ENCODE measurements at regions not wholly inside any gene's neighbourhood (a gene's known extent, or its start where the extent isn't known, plus 50 kb on each side); places are given as distances from the start of the nearest gene placed in this dataset.

DNA sequence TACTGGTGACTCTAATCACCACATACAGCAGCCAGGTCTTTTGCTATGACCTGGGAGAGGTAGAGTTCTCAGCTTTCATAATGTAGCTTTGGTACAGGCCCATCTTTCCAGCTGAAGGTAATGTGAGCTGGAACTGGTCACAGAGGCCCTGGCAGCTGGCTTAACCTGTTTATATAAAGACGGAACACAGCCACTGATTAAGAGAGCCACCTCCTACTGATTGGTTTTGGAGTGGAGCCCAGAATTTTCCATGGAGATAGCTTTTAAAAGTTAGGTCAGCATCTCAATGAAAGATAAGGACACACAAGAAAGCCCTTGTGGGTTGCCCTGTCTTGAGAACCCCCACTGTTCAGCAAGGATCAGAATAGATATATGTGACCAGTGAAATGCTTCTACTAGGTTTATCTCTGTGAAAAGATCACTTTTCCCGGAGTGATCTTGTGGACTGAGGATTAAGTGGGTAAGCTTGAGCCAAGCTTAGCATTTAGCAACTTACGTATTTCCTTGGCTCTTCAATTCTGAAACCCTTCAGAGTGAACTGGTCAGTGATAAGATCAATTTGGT lies 213.7 kb upstream of the CITED2 start (continued):
- TF ChIP-seq ZNF41 (CRISPR knock-in tag; conservative IDR thresholded peaks at IDR 0.05) (no peak), MYC (IDR thresholded peaks at IDR 0.05; ENCODE audit: low read depth, low read length) (no peak), MYC (CRISPR knock-in tag; IDR thresholded peaks at IDR 0.05; ENCODE audit: borderline replicate concordance, low read depth) (no peak), XRCC5 (IDR thresholded peaks at IDR 0.05; ENCODE audit: low read depth, low read length) (no peak), CBFA2T3 (IDR thresholded peaks at IDR 0.05) (peak; percentile 30; the same call in 1 of the 2 replicates), FOSL1 (tag; conservative IDR thresholded peaks at IDR 0.05) (peak; percentile 31; the same call in 1 of the 2 replicates), PHB2 (IDR thresholded peaks at IDR 0.05; ENCODE audit: low read depth) (no peak), PTBP1 (IDR thresholded peaks at IDR 0.05; ENCODE audit: low read depth, low read length) (no peak), KDM4B (IDR thresholded peaks at IDR 0.05; ENCODE audit: borderline replicate concordance in 2 of 2, low read depth in 1 of 2) (no peak), ZNF124 (CRISPR knock-in tag; IDR thresholded peaks at IDR 0.05) (no peak), BCL6 (CRISPR knock-in tag; IDR thresholded peaks at IDR 0.05) (no peak), ZNF766 (CRISPR knock-in tag; conservative IDR thresholded peaks at IDR 0.05) (0 out of 2 replicates have a peak, but pooled peaks have one; percentile 29), POLR2G (IDR thresholded peaks at IDR 0.05; ENCODE audit: low read depth, low read length) (no peak), ASH1L (IDR thresholded peaks at IDR 0.05; ENCODE audit: borderline replicate concordance, low read depth, partially characterized antibody) (no peak), MYNN (IDR thresholded peaks at IDR 0.05) (peak; percentile 76), MYNN (CRISPR knock-in tag; IDR thresholded peaks at IDR 0.05) (no peak), ZNF644 (tag; IDR thresholded peaks at IDR 0.05; ENCODE audit: low read depth) (no peak), ZNF212 (CRISPR knock-in tag; IDR thresholded peaks at IDR 0.05) (no peak), EHMT2 (IDR thresholded peaks at IDR 0.05) (no peak), TCF3 (CRISPR knock-in tag; IDR thresholded peaks at IDR 0.05) (peak; percentile 31), NFRKB (IDR thresholded peaks at IDR 0.05; ENCODE audit: low read depth) (no peak), FOXA1 (IDR thresholded peaks at IDR 0.05; ENCODE audit: borderline replicate concordance) (no peak), RAD21 (CRISPR knock-in tag; conservative IDR thresholded peaks at IDR 0.05 in 1 of 2, IDR thresholded peaks at IDR 0.05 in 1 of 2) (peak in 1 of 2 experiments; percentile 18; a peak in 1 of 4 replicates), TEAD1 (CRISPR knock-in tag; IDR thresholded peaks at IDR 0.05) (no peak)
- TF ChIP-seq, protein P1, sequence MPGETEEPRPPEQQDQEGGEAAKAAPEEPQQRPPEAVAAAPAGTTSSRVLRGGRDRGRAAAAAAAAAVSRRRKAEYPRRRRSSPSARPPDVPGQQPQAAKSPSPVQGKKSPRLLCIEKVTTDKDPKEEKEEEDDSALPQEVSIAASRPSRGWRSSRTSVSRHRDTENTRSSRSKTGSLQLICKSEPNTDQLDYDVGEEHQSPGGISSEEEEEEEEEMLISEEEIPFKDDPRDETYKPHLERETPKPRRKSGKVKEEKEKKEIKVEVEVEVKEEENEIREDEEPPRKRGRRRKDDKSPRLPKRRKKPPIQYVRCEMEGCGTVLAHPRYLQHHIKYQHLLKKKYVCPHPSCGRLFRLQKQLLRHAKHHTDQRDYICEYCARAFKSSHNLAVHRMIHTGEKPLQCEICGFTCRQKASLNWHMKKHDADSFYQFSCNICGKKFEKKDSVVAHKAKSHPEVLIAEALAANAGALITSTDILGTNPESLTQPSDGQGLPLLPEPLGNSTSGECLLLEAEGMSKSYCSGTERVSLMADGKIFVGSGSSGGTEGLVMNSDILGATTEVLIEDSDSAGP (CRISPR knock-in tag; IDR thresholded peaks at IDR 0.05), result no peak
- TF ChIP-seq, protein P2, sequence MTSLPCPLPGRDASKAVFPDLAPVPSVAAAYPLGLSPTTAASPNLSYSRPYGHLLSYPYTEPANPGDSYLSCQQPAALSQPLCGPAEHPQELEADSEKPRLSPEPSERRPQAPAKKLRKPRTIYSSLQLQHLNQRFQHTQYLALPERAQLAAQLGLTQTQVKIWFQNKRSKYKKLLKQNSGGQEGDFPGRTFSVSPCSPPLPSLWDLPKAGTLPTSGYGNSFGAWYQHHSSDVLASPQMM (CRISPR knock-in tag; IDR thresholded peaks at IDR 0.05), result no peak
- TF ChIP-seq, protein P3, sequence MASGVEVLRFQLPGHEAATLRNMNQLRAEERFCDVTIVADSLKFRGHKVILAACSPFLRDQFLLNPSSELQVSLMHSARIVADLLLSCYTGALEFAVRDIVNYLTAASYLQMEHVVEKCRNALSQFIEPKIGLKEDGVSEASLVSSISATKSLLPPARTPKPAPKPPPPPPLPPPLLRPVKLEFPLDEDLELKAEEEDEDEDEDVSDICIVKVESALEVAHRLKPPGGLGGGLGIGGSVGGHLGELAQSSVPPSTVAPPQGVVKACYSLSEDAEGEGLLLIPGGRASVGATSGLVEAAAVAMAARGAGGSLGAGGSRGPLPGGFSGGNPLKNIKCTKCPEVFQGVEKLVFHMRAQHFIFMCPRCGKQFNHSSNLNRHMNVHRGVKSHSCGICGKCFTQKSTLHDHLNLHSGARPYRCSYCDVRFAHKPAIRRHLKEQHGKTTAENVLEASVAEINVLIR (CRISPR knock-in tag; IDR thresholded peaks at IDR 0.05), result peak; percentile 43; the same call in 1 of the 2 replicates
- TF ChIP-seq, protein P4, sequence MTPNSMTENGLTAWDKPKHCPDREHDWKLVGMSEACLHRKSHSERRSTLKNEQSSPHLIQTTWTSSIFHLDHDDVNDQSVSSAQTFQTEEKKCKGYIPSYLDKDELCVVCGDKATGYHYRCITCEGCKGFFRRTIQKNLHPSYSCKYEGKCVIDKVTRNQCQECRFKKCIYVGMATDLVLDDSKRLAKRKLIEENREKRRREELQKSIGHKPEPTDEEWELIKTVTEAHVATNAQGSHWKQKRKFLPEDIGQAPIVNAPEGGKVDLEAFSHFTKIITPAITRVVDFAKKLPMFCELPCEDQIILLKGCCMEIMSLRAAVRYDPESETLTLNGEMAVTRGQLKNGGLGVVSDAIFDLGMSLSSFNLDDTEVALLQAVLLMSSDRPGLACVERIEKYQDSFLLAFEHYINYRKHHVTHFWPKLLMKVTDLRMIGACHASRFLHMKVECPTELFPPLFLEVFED (CRISPR knock-in tag; conservative IDR thresholded peaks at IDR 0.05), result no peak

Measured in K562 (cell line).